ENCODE measurements at regions not wholly inside any gene's neighbourhood (a gene's known extent, or its start where the extent isn't known, plus 50 kb on each side); places are given as distances from the start of the nearest gene placed in this dataset.

GRCh38 chr9:3597792-3598191 lies 72.0 kb upstream of the RFX3 start:
- H3K9me3 ChIP-seq (ENCODE audit: control insufficient read depth in 1 of 2, low read length in 2 of 2), result no peaks in the 10 kb centered on the region
- no peaks in the 10 kb centered on the region for H3K27me3 ChIP-seq (ENCODE audit: low read depth, low read length)
- H3K4me1 ChIP-seq (ENCODE audit: control insufficient read depth in 1 of 2, insufficient read depth in 2 of 2, low read length in 2 of 2), result no peaks in the 10 kb centered on the region
- H3K36me3 ChIP-seq (ENCODE audit: control insufficient read depth in 1 of 2, insufficient read depth in 2 of 2, low read length in 2 of 2), result no peaks in the 10 kb centered on the region
- no peak overlapping the region for H3K27ac ChIP-seq (ENCODE audit: low read length)
- no peak overlapping the region for H3K4me3 ChIP-seq (ENCODE audit: low read depth in 1 of 2, low read length in 2 of 2)

GRCh38 chr9:3586066-3586465 lies 60.3 kb upstream of the RFX3 start:
- Histone ChIP-seq H3K4me3 (ENCODE audit: low read depth in 1 of 2, low read length in 2 of 2) (no peak overlapping the region), H3K36me3 (ENCODE audit: control insufficient read depth in 1 of 2, insufficient read depth in 2 of 2, low read length in 2 of 2) (peaks cover 0 to 2% of the 10 kb centered on the region in 2 donors), H3K27ac (ENCODE audit: low read length) (no peak overlapping the region), H3K9me3 (ENCODE audit: control insufficient read depth in 1 of 2, low read length in 2 of 2) (peaks cover 0 to 13% of the 10 kb centered on the region in 2 donors), H3K27me3 (ENCODE audit: low read depth, low read length) (no peaks in the 10 kb centered on the region), H3K4me1 (ENCODE audit: control insufficient read depth in 1 of 2, insufficient read depth in 2 of 2, low read length in 2 of 2) (no peaks in the 10 kb centered on the region)

GRCh38 chr9:3585606-3586005 lies 59.8 kb upstream of the RFX3 start:
- no peaks in the 10 kb centered on the region for H3K4me1 ChIP-seq (ENCODE audit: control insufficient read depth in 1 of 2, insufficient read depth in 2 of 2, low read length in 2 of 2)
- H3K4me3 ChIP-seq (ENCODE audit: low read depth in 1 of 2, low read length in 2 of 2), result no peak overlapping the region
- no peaks in the 10 kb centered on the region for H3K27me3 ChIP-seq (ENCODE audit: low read depth, low read length)
- no peak overlapping the region for H3K27ac ChIP-seq (ENCODE audit: low read length)
- H3K9me3 ChIP-seq (ENCODE audit: control insufficient read depth in 1 of 2, low read length in 2 of 2), result peaks cover 0 to 13% of the 10 kb centered on the region in 2 donors
- H3K36me3 ChIP-seq (ENCODE audit: control insufficient read depth in 1 of 2, insufficient read depth in 2 of 2, low read length in 2 of 2), result peaks cover 0 to 5% of the 10 kb centered on the region in 2 donors

GRCh38 chr9:3578786-3579185 lies 53.0 kb upstream of the RFX3 start:
- H3K27me3 ChIP-seq (ENCODE audit: low read depth, low read length), result no peaks in the 10 kb centered on the region
- H3K9me3 ChIP-seq (ENCODE audit: control insufficient read depth in 1 of 2, low read length in 2 of 2), result peaks cover 4 to 10% of the 10 kb centered on the region in 2 donors
- peaks cover 0 to 5% of the 10 kb centered on the region in 2 donors for H3K36me3 ChIP-seq (ENCODE audit: control insufficient read depth in 1 of 2, insufficient read depth in 2 of 2, low read length in 2 of 2)
- no peak overlapping the region for H3K4me3 ChIP-seq (ENCODE audit: low read depth in 1 of 2, low read length in 2 of 2)
- H3K4me1 ChIP-seq (ENCODE audit: control insufficient read depth in 1 of 2, insufficient read depth in 2 of 2, low read length in 2 of 2), result no peaks in the 10 kb centered on the region
- H3K27ac ChIP-seq (ENCODE audit: low read length), result no peak overlapping the region

- no peak overlapping the region for H3K4me3 ChIP-seq (ENCODE audit: low read depth in 1 of 2, low read length in 2 of 2)
- no peaks in the 10 kb centered on the region for H3K27me3 ChIP-seq (ENCODE audit: low read depth, low read length)
- H3K9me3 ChIP-seq (ENCODE audit: control insufficient read depth in 1 of 2, low read length in 2 of 2), result peaks cover 3 to 4% of the 10 kb centered on the region in 2 donors
- no peak overlapping the region for H3K27ac ChIP-seq (ENCODE audit: low read length)
- H3K36me3 ChIP-seq (ENCODE audit: control insufficient read depth in 1 of 2, insufficient read depth in 2 of 2, low read length in 2 of 2), result peaks cover 0 to 5% of the 10 kb centered on the region in 2 donors
- H3K4me1 ChIP-seq (ENCODE audit: control insufficient read depth in 1 of 2, insufficient read depth in 2 of 2, low read length in 2 of 2), result no peaks in the 10 kb centered on the region
Measured at GRCh38 chr9:3576328-3576727, 50.5 kb upstream of the RFX3 start.

- H3K36me3 ChIP-seq (ENCODE audit: control insufficient read depth in 1 of 2, insufficient read depth in 2 of 2, low read length in 2 of 2), result peaks cover 0 to under 1% of the 10 kb centered on the region in 2 donors
- H3K9me3 ChIP-seq (ENCODE audit: control insufficient read depth in 1 of 2, low read length in 2 of 2), result peaks cover 0 to 4% of the 10 kb centered on the region in 2 donors
- no peaks in the 10 kb centered on the region for H3K4me1 ChIP-seq (ENCODE audit: control insufficient read depth in 1 of 2, insufficient read depth in 2 of 2, low read length in 2 of 2)
- H3K4me3 ChIP-seq (ENCODE audit: low read depth in 1 of 2, low read length in 2 of 2), result no peak overlapping the region
- no peak overlapping the region for H3K27ac ChIP-seq (ENCODE audit: low read length)
- no peaks in the 10 kb centered on the region for H3K27me3 ChIP-seq (ENCODE audit: low read depth, low read length)
Measured at GRCh38 chr9:3575821-3576220, 50.0 kb upstream of the RFX3 start.

Data from muscle layer of duodenum (tissue), 2 donors.